Uterus (tissue), 2 donors: ENCODE measurements at regions not wholly inside any gene's neighbourhood (a gene's known extent, or its start where the extent isn't known, plus 50 kb on each side); places are given as distances from the start of the nearest gene placed in this dataset.

Source experiments
- CTCF ChIP-seq, 4 experiments: fragments of 200-600 bp in 2 of 4; fragments of 450-650 bp in 2 of 4; sonication (generic) in 2 of 4; IDR thresholded peaks; one replicate each; pipeline ENCODE4 v1.5.1; 2016 to 2019; ENCODE audit warnings: antibody characterized with exemption in 4 of 4, mild to moderate bottlenecking in 2 of 4, moderate library complexity in 1 of 4
- POLR2A ChIP-seq, 2 donors: fragments of 450-650 bp; IDR thresholded peaks; one replicate each; pipeline ENCODE4 v1.6.1; 2016; ENCODE audit warnings: antibody characterized with exemption in 2 of 2, mild to moderate bottlenecking in 1 of 2, moderate library complexity in 1 of 2

GRCh38 chr6:23396949-23397348, 729.1 kb upstream of the NRSN1 start:
- no peak for TF ChIP-seq POLR2A (IDR thresholded peaks at IDR 0.05)
- no peak for TF ChIP-seq CTCF (IDR thresholded peaks at IDR 0.05)
